Heart right ventricle (tissue), 16 donors: ENCODE measurements at regions not wholly inside any gene's neighbourhood (a gene's known extent, or its start where the extent isn't known, plus 50 kb on each side); places are given as distances from the start of the nearest gene placed in this dataset.

Experiments used
- ATAC-seq, 8 donors: fragments of 200-7000 bp; cut with Tn5 transposase; one replicate each; pipeline ENCODE4 v1.9.1; 2020; ENCODE audit warnings: mild to moderate bottlenecking in 8 of 8, moderate library complexity in 8 of 8, moderate number of reproducible peaks in 1 of 8
- DNase-seq, 2 donors: peaks; one replicate each; pipeline ENCODE4 v3.0.0-alpha.2; 2020
- H3K27ac ChIP-seq, 10 donors: fragments of 200-600 bp; sonication (generic) in 2 of 10; one replicate each; pipeline versions ENCODE4 v1.5.0 to v1.8.0; 2020 to 2022; ENCODE audit warnings: mild to moderate bottlenecking in 3 of 10
- H3K27me3 ChIP-seq, 7 donors: fragments of 200-600 bp; one replicate each; pipeline ENCODE4 v1.8.0; 2021 to 2022; ENCODE audit warnings: mild to moderate bottlenecking in 2 of 7
- H3K36me3 ChIP-seq, 9 donors: fragments of 200-600 bp; sonication (generic) in 1 of 9; one replicate each; pipeline versions ENCODE4 v1.5.0 to v1.8.0; 2020 to 2022; ENCODE audit warnings: mild to moderate bottlenecking in 2 of 9
- H3K4me1 ChIP-seq, 9 donors: fragments of 200-600 bp; sonication (generic) in 1 of 9; one replicate each; pipeline versions ENCODE4 v1.5.0 to v1.8.0; 2020 to 2022; ENCODE audit warnings: mild to moderate bottlenecking in 4 of 9
- H3K4me3 ChIP-seq, 10 donors: fragments of 200-600 bp; sonication (generic) in 2 of 10; one replicate each; pipeline versions ENCODE4 v1.5.0 to v1.8.0; 2020 to 2022; ENCODE audit warnings: mild to moderate bottlenecking in 7 of 10, moderate library complexity in 2 of 10
- H3K9me3 ChIP-seq, 11 donors: fragments of 200-600 bp in 10 of 11; sonication (generic) in 2 of 11; one replicate each; pipeline versions ENCODE4 v1.5.0 to v1.8.0; 2013 to 2022; ENCODE audit warnings: mild to moderate bottlenecking in 2 of 11, control low read depth in 1 of 11, moderate library complexity in 1 of 11
- WGBS, 2 donors: extraction: QIAGEN DNeasy Blood & Tissue Kit; methylation state at CpG; one replicate each; pipeline ENCODE4 v1.1.7; 2013; ENCODE audit warnings: inconsistent platforms in 1 of 2; 5-methylcytosine and 5-hydroxymethylcytosine counted together
- intact Hi-C, 10 donors: fragments of 100-400 bp; cut with DNase I; formaldehyde crosslinking; loops; one replicate each; pipeline versions ENCODE4 v1.11.1 to v1.14.2; 2022
- TF ChIP-seq, protein P1 (sequence below), 9 donors: fragments of 200-600 bp; sonication (generic) in 2 of 9; IDR thresholded peaks; one replicate each; pipeline versions ENCODE4 v1.5.0 to v1.8.0; 2021 to 2022; ENCODE audit warnings: antibody characterized with exemption in 9 of 9, mild to moderate bottlenecking in 5 of 9, moderate library complexity in 1 of 9
- donor health status: Arrhythmogenic right ventricular cardiomyopathy.
- donor health status: ischemic (EF 13 %, LVEDD 7.1; RV severe dilation, severe dysfunction).
- donor health status: healthy with polysubstance abuse.
- donor health status: DM: no; HTN: yes; CAD: no.
- donor health status: DM: no; HTN: no; CAD: no.
- donor health status: ischemic (EF 25% LVEDD 6.9; RV normal size, moderate dysfunction).
- donor health status: ischemic (EF 25% LVEDD 5.7; RV mildly dilated, moderate dysfunction).
- donor health status: healthy.
- donor health status: DM: yes; HTN: yes; CAD: no.
- donor health status: Ischemic cardiomyopathy.
- donor health status: ischemic (EF 35%, LVEDD 5.7; RV mildly dilated, moderate dysfunction).
- donor health status: nonischemic (EF 11% LVEDD 7.7; RV severe dilation, severe dysfunction).
- donor health status: DM: yes; HTN: yes; CAD: no.
- donor health status: PGD.
- donor health status: ischemic (EF 29% LVEDD 5.4; RV normal size, mild dysfunction).
- donor health status: nonischemic (EF 23%, LVEDD 6.1; RV moderate dilation, normal function).

DNA sequence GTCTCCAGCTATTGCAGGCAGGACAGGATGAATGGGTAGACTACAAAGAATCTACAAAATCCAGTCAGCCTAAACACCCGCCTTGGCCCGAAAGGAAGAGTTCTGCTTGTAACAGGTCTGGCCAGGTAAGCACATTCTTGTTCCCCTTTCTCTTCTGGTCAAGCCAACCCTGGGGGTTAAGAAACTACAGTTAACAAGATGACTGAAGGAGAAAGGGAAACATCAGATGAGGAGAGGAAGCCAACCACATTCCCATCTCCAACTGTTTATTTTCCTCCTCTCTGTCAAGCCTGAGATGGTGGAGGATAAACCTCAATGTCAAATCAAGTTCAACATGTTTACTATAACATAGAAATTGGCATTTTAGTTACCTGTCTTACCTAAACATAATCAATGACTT is 198.9 kb downstream of the IPMK start:
- no peak for DNase-seq
- Histone ChIP-seq H3K27ac (no peak overlapping the region), H3K4me1 (no peaks in the 10 kb centered on the region), H3K4me3 (no peak overlapping the region), H3K36me3 (no peaks in the 10 kb centered on the region), H3K27me3 (no peaks in the 10 kb centered on the region), H3K9me3 (no peaks in the 10 kb centered on the region)
- intact Hi-C loops = loop anchor here (5.0 to 10.0 kb wide), 9 partner anchors 214 to 734 kb away; no protein-coding TSS in a partner anchor
- TF ChIP-seq, protein P1, sequence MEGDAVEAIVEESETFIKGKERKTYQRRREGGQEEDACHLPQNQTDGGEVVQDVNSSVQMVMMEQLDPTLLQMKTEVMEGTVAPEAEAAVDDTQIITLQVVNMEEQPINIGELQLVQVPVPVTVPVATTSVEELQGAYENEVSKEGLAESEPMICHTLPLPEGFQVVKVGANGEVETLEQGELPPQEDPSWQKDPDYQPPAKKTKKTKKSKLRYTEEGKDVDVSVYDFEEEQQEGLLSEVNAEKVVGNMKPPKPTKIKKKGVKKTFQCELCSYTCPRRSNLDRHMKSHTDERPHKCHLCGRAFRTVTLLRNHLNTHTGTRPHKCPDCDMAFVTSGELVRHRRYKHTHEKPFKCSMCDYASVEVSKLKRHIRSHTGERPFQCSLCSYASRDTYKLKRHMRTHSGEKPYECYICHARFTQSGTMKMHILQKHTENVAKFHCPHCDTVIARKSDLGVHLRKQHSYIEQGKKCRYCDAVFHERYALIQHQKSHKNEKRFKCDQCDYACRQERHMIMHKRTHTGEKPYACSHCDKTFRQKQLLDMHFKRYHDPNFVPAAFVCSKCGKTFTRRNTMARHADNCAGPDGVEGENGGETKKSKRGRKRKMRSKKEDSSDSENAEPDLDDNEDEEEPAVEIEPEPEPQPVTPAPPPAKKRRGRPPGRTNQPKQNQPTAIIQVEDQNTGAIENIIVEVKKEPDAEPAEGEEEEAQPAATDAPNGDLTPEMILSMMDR (IDR thresholded peaks at IDR 0.05) = no peak
- WGBS, 2 donors = 95 to 100% methylated on average over 2 of the region's 2 CpGs
- ATAC-seq = no peak

DNA sequence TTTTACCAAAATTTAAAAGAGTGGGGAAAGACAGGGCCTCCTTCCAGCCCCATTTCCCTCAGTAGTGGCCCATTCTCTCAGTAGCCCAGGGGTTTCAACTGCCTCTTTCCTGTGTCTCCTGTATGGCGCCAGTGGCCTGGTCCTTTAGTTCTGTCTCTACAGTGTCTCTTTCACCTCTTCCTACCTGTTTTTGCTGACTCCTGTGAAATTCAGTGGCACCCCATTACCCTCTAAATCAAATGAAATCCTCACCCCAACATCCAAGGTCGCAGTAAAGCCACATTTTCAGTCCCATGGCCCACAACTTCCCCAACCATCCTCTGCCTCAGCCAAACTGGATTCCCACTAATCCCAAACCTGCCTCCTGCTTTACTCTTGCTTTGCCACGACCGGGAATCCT is 200.7 kb downstream of the IPMK start:
- TF ChIP-seq, protein P1 (IDR thresholded peaks at IDR 0.05) = no peak
- Histone ChIP-seq H3K4me1 (no peaks in the 10 kb centered on the region), H3K36me3 (no peaks in the 10 kb centered on the region), H3K27ac (no peak overlapping the region), H3K9me3 (no peaks in the 10 kb centered on the region), H3K27me3 (no peaks in the 10 kb centered on the region), H3K4me3 (no peak overlapping the region)
- WGBS, 2 donors = 45 to 66% methylated on average over 4 of the region's 4 CpGs
- ATAC-seq (no peak), DNase-seq (no peak)
- intact Hi-C loops = loop anchor here (5.0 to 10.0 kb wide), 9 partner anchors 212 to 732 kb away; no protein-coding TSS in a partner anchor

DNA sequence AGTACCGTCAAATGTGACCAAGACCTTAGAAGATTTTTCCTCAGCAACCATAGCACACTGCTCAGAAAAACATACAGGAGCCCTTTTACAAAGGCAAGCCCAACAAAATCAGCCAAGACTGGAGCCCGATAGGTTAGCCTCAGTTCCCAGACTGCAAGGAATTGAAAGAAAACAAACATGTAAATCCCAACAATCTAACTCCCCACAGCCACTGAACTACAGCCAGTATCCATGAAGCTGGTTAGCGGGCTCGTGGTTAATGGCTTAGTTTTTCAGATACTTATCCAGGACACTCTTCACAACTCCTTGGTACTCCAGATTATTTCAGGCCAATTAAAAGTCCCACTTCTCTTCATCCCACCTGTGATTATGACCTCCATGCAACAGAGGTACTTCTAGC is 201.6 kb downstream of the IPMK start:
- no peak overlapping the region for H3K27ac ChIP-seq
- TF ChIP-seq, protein P1 (IDR thresholded peaks at IDR 0.05) = no peak
- intact Hi-C loops = loop anchor here (5.0 to 10.0 kb wide), 9 partner anchors 211 to 731 kb away; no protein-coding TSS in a partner anchor
- H3K4me3 ChIP-seq = no peak overlapping the region
- no peaks in the 10 kb centered on the region for H3K27me3 ChIP-seq
- DNase-seq (no peak), ATAC-seq (no peak)
- 60 to 69% methylated on average over 4 of the region's 4 CpGs for WGBS, 2 donors
- no peaks in the 10 kb centered on the region for H3K9me3 ChIP-seq
- H3K4me1 ChIP-seq = no peaks in the 10 kb centered on the region
- H3K36me3 ChIP-seq = no peaks in the 10 kb centered on the region

DNA sequence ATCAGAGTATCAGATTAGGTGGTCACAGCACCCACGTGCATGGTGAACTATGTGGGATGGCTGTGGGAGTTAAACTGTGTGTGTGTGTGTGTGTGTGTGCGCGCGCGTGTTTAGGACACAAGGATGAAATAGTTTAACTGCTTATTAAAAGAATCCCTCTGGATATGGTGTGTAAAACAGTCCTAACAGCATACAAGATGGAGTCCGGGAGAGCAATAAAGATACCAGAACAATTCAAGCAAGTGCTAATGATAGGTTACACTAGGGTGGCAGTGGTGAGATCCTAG is 202.2 kb downstream of the IPMK start:
- no peak overlapping the region for H3K4me3 ChIP-seq
- no peak overlapping the region for H3K27ac ChIP-seq
- no peaks in the 10 kb centered on the region for H3K9me3 ChIP-seq
- intact Hi-C loops = loop anchor here (2.0 to 10.0 kb wide), 10 partner anchors 211 to 731 kb away; no protein-coding TSS in a partner anchor
- ATAC-seq = no peak
- no peak for DNase-seq
- no peaks in the 10 kb centered on the region for H3K36me3 ChIP-seq
- TF ChIP-seq, protein P1 (IDR thresholded peaks at IDR 0.05) = no peak
- H3K4me1 ChIP-seq = no peaks in the 10 kb centered on the region
- no peaks in the 10 kb centered on the region for H3K27me3 ChIP-seq
- 54 to 57% methylated on average over 6 of the region's 6 CpGs for WGBS, 2 donors
